ENCODE measurements at regions not wholly inside any gene's neighbourhood (a gene's known extent, or its start where the extent isn't known, plus 50 kb on each side); places are given as distances from the start of the nearest gene placed in this dataset.
"Not testable (repeated sequence)": the region's sequence is repeated elsewhere in the genome, so short reads cannot be mapped to it uniquely, and the experiment has no call there.

DNA sequence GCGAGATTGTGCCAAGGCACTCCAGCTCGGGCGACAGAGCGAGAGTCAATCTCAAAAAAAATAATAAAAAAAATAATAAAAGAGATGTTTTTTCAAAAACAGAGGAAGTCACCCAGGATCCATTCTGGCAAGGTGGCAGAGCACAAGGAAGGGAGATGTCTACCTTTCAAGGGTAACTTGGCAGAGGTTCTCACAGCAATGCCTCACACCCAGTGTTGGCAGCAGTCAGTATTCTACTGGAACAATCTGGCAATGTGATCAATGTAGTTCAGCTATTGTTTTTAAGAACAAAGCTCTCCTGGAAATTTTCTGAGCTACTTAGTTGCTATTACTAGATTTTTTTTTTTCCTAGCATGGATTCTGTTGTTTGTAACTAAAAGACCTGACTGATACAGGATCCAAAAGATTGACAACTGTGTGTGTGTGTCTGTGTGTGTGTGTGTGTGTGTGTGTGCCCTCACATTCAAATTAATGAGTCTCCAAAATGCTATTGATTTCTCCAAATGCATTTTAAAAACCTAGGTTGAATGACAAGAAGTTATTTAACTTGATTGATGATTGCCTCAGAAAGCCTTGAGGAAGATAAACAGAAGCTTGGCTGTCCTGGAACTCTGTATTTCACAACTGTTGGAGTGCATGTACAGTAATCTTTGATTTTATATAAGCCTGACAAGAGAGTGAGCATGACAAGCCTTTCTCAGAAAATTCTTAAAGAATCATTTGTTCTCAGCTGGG is 114.1 kb upstream of the RREB1 start:
- DNase-seq: no peak

DNA sequence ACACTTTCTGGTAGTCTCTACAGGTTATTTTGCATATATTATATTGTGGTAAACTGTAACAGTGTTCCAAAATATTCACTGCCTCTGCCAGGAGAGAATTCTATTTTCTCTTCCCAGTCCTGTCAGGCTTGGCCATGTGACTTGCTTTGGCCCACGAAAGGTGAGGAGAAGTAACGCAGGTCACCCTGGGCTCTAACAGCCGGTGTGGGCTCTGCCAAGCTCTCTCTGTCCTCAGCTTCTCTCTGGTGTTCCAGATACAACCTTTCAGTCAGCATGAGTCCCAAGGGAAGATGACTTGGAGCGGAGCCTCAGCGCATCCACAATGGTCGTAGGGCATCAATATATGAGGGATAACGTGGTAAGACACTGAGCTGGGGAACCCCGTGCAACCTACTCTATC is 113.0 kb upstream of the RREB1 start:
- no peak for DNase-seq

DNA sequence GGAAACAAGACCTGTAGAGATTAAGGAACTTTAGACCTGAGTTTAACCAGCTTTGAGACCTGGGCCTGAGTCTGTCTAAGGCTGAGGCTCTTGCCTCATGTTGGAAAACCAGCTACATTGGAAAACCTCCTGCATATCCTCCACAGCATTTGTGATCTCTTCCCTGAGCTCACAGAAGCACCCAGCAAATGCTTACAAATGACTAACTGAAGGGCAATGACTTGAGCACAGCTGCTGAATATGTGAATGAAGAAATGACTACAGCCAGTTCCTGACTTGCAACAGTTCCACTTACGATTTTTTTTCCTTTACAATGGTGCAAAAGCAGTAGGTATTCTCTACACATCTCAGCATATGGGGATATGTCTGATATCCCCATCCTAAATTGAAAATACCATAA is 112.4 kb upstream of the RREB1 start:
- DNase-seq: no peak

DNA sequence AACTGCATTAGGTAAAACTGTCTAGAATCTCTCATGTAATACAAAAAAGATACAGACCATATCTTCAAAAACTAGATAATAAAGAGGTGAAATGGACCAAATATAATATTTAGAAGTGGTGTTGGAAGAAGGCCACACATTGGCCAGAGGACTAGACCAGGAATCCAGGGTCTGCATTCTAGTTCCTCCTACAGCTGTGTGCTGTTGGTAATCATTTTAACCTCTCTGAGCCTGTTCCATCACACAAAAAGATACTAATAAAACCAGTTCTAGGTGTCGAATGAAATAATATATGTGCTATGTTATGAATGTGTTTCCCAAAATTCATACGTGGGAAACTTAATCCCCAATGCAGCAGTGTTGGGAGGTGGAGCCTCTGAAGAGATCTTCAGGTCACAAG is 111.6 kb upstream of the RREB1 start:
- no peak for DNase-seq

DNA sequence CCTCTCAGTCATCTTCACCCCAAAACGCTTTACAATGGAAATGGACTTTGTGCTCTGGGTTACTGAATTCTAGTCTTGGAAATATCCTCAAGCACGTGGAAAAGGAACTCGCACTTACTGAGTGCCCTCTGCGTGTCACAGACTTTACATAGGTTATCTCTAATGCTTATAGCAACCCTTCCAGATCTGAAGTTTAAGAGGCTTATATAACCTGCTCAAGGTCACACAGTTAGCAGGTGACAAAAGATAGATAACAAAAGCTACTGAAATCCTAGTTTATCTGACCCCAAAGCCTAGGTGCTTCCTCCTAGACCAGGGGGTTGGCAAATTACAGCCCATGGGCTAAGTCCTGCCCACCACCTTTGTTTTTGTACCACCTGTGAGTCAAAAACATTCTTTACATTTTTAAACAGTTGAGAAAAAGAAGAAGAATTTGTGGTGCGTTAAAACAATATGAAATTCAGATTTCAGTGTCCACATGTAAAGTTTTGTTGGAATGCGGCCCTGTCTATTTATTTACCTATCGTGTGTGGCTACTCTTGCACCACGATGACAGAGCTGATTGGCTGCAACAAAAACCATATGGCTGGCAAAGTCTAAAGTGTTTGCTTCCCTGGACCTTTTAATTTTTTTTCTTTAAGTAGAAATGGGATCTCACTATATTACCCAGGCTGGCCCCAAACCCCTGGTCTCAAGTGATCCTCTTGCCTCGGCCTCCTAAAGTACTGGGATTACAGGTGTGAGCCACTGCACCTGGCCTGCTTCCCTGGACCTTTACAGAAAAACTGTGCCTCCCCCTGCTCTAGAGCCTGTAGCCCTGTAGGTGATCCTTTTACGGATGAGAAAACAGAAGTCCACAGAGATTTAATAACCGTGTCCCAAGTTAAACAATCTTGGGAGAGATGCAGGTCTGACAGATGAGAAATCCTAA is 110.2 kb upstream of the RREB1 start:
- no peak for DNase-seq

DNA sequence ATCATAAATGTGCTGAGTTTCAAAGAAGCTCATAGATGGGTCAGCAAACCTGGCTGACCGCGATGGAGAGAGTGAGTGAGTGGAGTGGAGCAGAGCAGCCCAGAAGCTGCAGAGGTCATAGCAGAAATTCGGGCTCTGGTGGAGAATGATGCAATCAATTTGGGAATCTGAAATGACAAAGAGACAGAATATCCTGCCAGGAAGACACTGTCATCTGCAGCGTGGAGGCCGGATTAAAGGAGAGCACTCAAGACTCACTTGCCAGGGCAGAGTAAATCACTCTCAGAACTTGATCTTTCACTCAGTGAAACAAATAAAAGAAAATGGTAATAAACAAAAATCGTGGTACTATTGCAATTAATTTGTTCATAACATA is 109.6 kb upstream of the RREB1 start:
- DNase-seq: no peak

DNA sequence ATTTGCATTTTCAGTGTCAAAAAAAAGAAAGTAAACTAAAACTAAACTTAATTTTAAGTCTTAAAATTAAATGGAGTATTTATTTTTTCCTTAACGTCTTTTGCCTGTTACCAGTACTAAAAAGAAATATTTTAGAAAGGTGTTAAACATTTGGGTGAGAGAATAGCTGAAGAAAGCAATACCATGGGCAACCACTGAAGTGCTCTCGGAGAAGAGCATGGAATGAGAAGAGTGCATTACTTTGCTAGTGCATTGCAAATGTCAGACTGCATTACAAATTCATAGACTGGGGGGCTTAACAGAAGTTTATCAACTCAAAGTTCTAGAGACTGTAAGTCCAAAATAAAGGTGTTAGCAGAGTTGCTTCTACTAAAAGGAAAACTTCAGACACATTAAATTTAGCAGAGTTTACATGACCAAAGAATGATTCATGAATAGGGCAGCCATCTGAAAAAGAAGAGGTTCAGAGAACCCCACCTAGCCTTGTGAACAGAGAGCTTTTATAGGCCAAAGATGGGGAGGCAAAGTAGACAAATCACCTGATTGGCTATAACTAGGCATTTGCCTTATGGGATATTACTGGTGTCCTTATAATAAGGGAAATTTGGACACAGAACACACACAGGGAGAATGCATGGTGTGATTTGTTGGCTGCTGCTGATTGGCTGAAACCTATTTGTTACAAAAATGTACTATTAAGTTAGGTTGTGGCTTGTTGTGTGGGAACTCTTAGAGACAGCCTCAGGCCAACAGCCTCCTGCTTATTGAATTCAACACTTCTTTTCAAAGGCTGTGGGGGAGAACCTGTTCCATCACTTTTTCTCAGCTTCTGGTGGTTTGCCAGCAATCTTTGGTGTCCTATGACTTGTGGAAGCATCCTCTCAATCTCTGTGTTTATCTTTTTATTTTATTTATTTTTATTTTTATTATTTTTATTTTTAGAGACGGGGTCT is 106.7 kb upstream of the RREB1 start:
- no peak for DNase-seq

DNA sequence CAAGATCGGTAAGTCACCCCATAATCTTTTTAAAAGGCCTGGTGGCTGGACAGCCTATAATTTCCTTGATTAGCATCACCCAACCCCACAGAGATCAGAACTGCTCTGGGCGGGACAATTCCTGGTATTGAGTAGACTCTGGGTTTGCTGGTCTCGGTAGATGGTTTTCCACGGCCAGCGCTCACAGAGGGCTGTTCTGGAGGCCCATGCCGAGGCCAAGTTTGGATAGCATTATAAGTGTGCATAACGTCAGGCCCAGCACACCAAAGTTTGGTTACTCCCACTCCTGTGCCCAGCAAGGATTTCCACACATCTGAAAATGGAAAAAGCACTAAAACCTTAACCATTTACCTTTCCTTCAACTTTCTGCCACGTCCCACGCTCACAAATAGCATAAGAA is 104.7 kb upstream of the RREB1 start:
- DNase-seq: no peak

DNA sequence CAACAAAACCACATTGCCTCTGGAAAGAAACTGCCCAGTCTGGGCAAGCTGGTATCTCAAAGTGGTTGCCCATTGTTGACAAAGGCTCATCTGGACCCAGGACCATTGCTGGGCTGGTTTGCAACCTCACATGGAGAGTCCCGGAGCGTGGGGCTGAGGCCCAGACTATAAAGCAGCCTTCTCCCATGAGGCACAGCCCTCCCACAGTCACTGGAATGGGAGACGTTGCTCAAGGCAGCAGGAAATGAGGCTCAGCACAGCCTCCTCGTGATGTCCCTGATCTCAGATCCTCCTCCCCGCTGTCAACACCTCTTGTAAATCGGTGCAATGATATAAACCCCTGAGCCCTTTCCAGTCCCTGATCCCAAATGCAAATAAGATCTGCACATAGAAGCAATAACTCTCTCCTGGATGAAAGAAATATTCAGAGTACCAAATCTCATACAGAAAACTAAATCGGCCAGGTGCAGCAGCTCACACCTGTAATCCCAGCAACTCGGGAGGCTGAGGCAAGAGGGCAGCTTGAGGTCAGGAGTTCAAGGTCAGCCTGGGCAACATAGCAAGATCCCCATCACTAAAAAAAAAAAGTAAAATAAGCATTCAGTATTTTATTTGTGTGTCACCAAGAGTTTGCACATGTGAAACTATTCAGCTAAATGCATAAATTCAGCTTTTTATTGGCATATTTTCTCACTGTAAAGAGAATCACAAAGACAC is 103.0 kb upstream of the RREB1 start:
- no peak for DNase-seq

DNA sequence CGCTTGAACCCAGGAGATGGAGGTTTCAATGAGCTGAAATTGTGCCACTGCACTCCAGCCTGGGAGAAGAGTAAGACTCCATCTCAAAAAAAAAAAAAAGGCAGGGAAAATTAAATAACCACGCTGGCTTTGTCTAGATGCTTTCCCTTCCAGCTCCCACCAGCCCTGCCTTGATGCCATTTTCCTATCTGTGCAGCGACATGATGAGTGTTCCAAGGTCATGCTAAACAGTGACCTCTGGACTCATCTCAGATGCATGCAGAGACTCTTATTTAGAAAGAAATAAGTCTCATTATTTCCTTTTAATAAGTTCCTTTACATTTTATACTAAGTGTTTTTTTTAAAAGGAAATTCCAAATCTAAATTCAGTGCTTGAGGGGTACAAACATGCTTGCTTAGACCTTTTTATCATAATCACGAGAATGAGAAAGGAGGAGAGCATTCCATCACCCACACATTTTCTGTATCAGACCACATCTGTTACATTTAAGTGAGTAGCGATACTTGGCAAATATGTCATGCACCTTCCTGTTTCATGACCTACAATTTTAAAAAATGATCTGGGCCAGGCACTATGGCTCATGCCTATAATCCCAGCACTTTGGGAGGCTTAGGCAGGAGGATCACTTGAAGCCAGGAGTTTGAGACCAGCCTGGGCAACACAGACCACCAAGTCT is 101.1 kb upstream of the RREB1 start:
- no peak for DNase-seq

DNA sequence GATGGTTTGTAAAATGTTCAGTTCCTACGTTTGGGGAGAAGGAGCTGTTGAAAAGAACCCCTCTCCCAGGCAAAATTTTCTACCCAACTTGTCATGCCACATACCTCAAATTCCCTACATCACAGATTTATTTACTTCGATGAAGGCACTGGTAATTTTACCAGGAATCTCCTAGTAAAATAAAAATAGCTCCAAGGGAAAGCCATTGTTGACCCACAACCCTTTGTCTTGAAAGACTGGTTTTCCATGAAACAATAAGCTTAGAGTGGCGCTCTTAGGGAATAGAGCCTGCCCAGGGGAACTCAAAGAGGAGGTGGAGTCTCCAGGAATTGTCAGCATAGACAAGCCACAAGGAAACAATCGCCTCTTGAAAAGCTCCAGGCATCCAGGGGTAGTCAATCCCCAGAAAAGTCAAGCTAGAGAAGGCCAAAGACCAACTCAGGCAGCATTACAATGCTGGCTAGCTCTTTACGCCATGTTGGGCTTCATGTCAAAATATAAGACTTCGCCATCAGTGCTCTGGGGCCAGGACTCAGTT is 99.2 kb upstream of the RREB1 start:
- DNase-seq: no peak

DNA sequence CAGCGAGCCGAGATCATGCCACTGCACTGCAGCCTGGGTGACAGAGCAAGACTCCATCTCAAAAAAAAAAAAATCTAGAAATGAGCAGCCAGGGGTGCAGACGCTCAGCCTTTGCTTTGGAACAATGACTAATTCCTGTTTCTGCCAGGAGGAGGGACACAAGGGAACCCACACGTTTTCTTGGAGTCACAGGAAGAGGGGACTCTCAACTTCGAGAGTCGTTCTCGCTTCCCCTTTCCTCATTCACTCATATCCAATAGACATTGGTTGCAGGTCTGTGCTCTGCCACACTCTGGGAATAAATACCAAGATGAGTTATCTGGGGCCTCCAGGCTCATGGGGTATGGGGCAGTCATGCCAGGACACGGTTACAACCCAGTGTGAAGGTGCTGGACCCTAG is 91.5 kb upstream of the RREB1 start:
- DNase-seq: no peak

DNA sequence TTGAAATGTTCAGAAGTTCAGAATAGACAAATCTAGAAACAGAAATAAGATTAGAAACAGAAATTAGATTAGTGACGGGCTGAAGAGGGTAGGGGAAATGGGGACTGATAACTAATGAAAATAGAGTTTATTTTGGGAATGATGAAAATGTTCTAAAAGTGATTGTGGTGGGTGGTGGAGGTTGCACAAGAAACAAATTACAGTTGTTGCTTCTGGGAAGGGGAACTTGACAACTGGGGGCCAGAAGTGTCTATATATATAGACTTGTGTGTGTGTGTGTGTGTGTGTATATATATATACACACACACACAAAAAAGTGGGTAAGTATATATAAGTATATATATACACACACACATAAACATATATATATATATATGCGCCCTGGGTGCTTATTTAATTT is 86.5 kb upstream of the RREB1 start:
- no peak for DNase-seq

DNA sequence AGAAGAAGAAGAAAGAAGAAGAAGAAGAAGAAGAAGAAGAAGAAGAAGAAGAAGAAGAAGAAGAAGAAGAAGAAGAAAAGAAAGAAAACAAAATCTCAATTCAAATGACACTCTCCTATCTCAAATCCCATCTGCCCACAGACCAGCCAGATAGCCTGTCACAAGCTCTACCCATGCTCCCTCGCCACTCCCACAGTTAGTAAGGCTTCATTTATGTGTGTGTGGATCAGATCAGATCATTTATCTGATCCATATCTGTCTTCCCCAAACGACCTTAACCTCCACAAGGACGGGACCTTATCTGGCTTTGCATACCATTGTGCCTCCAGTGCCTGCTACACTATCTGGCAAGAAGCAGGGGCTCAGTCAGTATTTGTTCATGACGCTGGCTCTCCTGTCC is 81.9 kb upstream of the RREB1 start:
- DNase-seq: no peak

DNA sequence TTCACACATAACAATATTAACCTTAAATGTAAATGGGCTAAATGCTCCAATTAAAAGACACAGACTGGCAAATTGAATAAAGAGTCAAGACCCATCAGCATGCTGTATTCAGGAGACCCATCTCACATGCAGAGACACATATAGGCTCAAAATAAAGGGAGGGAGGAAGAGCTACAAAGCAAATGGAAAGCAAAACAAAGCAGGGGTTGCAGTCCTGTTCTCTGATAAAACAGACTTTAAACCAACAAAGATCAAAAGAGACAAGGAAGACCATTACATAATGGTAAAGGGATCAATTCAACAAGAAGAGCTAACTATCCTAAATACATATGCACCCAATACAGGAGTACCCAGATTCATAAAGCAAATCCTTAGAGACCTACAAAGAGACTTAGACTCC is 78.8 kb upstream of the RREB1 start:
- DNase-seq: not testable (repeated sequence)

DNA sequence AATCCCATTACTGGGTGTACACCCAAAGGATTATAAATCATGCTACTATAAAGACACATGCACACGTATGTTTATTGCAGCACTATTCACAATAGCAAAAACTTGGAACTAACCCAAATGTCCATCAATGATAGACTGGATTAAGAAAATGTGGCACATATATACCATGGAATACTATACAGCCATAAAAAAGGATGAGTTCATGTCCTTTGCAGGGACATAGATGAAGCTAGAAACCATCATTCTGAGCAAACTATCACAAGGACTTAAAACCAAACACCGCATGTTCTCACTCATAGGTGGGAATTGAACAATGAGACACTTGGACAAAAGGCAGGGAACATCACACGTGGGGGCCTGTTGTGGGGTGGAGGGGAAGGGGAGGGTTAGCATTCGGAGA is 76.8 kb upstream of the RREB1 start:
- DNase-seq: not testable (repeated sequence)

DNA sequence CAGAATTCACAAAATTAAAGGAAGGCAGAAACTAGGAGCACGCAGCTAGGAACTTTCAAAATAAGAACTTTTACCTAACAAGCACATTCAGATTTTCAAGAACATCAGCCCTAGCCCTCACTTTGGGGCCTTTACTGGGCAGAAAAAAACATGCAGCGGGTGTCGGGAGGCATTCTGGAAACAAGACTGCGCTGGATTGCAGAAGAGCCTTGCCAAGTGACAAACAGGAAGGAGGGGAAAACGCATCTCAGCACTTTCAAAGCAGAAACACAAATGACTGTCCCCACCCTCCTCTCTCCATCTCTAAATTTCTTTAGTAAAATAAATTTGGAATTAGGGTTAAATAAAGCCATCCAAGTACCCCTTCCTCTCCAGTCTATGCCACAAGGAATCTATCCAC is 74.6 kb upstream of the RREB1 start:
- DNase-seq: no peak

DNA sequence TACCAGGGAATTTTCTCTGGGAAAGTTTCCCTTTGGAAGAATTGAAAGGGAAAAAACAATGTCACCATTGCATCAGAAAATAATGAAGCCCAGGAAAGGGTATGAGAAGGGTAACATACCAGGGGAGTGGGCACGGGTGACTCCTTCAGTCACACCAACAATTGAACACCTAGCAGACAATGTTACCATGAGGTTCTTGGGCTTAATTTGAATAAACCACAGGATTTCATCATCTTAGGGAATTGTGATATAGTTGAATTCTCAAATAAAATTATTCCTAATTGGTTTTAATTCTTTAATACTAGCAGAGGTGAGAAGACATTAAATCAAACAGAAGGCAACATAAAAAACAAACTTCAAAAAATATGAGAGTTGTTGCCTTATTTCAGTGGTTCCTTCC is 73.7 kb upstream of the RREB1 start:
- no peak for DNase-seq

DNA sequence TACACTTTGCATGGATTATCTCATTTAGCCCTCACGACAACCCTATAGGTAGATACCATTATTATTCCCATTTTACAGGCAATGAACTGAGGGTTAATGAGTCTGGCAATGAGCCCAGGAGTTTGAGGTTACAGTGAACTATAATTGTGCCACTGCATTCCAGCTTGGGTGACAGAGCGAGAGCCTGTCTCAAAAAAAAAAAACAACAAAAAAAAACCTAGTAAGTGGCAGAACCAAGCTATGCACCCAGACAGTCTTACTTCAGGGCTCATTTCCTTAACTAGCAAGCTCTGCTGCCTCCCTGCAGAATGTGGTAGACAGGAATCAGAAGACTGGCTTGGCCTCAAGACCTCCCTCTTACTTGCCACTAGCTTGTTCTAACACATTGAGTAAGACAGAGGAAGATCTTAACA is 71.9 kb upstream of the RREB1 start:
- DNase-seq: no peak

DNA sequence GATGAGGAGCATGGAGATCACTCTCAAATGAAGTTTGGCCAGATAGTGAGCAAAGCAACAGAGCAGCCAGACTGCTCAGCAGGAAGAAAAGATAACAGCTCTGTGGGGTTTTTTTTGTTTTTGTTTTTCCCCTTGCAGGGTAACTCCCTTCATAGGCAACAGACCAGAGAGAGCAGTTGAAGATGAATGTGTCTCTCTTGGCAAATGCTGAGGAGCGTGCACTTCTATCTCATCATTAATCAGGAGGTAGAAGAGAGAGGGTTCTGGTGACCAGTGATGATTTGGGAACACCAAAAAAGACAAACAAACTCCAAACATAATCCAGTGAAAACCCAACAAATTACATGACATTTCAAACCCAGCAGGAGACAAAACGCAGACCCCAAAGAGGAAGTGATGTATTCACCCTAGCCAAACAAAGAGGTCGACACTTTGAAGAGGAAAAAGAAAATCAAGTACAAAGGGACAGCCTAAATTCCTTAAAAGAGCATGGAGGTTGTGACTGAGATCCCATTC is 66.2 kb upstream of the RREB1 start:
- no peak for DNase-seq

DNA sequence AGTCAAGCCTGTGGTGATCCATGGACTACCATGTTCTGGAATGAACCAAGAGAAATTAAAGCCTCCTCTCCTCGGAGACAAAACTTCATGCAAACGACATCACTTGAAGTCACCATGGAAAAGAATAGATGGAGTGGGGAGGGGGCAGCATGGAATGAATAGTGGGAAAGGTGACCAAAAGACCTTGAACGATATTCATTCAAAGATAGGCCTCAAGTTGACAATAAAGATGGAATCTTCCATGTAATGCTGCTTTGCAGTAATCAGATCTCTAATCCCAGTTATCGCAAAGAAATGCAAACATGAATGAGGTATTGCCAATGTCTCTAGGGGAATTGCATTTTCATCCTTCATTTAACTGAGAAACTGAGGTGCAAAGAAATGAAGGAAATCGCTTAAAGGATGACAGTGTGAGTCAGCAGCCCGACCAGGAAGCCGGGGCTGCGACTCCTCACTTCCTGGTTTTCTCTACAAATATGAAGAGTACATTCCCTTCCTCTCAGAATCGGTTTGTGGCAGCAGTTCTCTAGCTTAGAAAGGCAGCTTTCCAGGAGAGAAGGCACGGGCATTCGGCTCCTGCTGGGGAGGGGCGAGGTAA is 65.6 kb upstream of the RREB1 start:
- DNase-seq: no peak

All from activated T-cell treated with anti-CD3 and anti-CD28 coated beads, Interleukin-2, amount 50 U/mL, for 1 hour (primary cell).